GM19240 (cell line): ENCODE measurements at regions not wholly inside any gene's neighbourhood (a gene's known extent, or its start where the extent isn't known, plus 50 kb on each side); places are given as distances from the start of the nearest gene placed in this dataset.

Experiments
- DNase-seq: peaks from one replicate; pipeline ENCODE4 v3.0.0; 2011; ENCODE audit warnings: low spot score; ENCODE audit not compliant: insufficient read length

DNA sequence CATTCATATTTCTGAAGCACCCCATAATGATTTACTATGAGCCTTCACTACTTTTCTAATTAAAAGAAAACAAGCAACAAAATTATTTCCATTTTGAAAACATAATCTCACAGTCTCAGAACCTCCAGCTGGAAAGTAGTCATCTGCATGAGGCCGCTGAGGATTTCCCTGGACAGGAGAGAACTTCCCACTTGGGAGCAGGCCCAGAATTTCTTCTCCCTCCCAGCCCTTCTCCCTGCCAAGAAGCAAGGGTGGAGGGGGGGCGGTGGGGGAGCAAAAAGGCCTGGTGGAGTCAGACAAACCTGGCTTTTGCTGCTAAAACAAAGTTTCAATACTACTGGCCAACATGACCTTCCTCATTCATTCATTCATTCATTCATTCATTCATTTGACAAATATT lies 167.3 kb downstream of the PJA1 start:
- DNase-seq = no peak

DNA sequence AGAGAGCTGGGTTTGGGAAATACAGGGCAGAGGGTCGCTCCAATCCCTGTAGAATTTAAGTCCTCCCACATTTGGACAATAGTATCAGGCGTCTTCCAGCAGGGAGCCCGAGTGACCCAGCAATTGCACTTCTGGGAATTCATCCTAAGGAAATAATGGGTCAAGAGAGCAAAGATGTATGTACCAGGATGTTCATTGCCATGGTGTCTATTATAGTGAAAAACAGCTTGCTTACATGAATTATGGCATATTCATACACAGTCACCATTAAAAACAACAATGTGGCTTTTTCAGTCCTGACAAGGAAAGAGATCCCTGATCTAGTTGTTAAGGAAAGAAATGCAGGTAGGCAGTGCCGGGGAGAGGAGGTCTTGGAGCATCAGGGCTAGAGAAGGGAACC lies 167.7 kb downstream of the PJA1 start:
- DNase-seq = no peak

DNA sequence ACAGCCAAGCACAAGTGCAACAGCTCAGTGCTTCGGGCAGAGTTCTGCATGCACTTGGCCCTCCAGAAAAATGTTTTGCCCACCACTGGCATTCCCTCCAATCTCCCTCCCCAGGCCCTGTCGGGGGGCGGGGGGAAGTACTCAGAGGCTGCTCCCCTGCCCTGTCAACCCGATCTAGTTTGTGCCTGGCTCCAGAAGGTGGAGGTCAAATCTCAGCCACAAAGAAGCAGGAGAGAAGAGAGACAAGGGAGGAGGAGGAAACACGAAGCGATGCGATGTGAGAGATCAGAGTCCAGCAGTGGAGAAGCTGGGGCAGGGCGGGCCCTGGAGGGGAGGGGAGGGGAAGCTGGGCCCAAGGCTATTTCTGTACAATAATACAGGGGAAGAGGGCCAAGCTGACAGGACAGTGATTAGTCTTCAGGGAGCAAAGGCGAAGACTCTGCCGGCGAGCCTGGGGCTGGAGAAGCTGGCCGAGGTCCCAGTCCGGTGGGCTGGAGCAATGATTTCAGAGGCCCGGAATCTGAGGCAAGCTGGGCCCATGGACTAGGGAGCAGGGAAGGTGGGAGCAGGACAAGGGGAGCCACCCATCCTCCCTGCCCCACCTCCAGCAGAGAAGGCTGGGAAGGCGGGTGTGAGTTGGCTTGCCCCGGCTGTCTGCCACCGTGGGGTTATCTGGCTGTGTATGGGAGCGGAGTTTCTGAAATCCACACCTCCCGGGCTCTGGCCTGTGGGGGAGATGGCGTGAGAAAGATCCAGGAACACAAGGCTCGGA lies 167.1 kb downstream of the EFNB1 start:
- DNase-seq = no peak

DNA sequence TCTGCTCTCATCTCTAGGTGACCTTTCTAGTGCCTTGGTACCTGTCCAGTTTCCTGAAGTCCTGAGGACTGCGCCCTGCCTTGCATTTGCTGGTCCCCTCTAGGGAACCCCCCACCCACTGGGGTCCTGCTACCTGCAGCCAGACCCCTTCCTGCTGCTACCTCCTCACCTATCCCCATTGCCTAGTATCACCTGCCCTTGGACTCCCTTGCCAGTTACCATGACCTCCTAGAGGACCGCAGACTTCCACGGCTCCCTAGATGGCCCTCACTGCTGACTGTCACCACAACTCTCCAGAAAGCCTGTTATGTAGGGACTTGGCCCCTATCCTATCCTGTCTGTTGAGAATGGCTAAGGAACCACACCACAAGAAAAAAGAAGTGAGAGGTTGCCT lies 166.6 kb downstream of the EFNB1 start:
- DNase-seq = no peak

DNA sequence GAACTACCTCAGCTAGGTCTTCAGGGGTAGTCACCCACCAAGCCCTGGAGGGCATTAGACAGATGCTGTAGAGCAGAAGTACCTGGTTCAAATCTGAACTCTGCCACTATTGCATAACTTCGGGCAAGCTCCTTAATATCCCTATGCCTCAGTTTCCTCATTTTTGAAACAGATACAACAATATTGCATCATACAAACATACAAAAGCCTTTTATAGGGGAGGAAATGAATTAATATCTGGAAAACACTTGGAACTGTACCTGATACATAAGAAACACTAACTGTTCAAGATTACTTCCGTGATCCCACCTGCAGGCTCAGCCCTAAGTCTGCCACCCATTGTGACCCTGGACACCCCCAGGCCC lies 166.1 kb downstream of the EFNB1 start:
- DNase-seq = no peak

DNA sequence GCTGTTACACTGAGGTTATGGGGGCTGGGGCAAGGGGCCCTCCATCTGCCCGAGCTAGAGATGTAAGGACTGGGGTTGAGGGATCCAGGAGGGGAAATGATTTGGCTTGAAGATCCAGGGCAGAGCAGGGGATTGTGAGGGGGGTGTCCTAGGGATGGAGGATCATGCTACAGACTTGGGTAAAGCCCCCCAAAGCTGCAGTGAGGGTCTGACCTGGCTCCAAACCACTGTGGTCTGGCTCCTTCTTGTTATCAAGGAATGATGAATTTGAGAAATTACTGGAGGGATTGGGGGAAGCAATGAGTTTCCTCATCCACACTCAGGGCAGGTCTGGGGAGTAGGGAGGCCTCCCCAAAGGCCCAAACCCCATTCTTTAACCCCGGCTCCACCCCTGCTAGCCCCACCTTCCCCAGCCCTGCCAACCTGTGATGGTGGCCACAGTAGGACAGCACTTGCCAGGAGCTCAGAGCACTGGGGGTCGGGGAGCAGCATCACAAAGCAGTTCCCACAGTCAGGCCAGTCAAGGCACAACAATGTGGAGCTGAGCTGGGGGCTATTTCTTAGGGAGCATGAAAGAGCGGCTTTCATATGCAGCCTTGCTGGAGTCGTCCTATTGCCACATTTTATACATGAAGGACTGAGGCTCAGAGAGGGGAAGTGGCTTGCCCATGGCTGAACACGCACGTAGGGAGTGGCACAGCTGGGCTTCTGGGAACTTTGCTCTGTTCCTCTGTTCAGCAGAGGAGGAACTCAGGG lies 165.5 kb downstream of the EFNB1 start:
- DNase-seq = no peak

DNA sequence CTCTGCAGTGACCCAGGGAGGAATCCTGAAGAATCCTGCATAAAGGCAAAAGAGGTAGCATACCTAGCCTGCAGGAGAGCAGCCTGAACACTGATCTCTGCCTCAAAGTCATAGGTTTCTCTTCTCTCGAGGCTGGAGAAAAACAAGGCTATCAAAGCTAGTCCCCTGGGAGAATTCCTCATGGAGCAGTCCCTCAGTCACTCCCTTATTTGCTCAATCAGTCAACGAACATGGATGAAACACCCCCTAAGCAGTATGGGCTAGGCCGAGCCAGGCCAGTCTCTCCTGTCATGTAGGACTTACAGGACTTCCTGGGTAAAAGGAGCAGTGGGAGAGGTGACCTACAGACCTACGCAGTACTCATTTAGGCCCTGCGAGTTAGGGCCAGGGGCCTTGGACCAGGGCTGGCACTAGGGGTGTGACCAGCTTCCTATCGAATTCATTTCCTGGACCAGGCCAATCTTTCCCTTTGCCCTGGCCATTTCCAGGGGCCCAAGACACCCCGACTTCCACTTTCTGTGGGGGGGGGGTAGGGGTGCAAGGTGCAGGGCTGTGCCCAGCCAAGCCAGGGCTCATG lies 164.1 kb downstream of the EFNB1 start:
- DNase-seq = no peak

DNA sequence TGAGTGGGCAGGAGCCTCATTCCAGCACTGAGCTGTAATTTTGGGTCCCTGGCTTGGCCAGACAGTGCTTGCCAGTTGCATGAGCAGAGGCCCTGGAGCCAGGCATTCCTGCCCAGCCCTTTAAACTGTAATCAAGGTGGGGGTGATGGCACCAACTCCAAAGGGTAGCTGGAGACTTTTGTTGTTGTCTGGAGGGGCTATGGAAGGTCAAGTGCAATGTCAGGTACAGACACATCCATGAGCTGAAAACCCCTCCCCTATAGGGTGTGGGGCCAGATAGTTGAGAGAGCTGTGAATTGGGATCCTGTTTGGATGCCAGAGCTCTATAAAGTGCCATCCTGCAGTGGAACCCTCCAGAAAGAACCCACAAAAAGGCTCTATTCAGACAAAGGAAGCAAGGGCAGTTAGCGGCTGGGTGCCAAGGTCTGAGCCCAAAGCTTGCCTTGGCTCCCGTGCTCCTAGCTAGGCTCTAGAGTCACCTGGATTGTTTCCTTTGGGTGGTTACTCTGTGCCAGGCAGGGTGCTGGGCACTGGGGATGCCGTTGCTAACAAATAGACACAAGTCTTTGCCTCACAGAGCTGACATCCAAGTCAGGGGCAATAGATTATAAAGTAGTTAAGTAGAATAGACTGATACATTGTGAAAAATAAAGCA lies 163.0 kb downstream of the EFNB1 start:
- no peak for DNase-seq

DNA sequence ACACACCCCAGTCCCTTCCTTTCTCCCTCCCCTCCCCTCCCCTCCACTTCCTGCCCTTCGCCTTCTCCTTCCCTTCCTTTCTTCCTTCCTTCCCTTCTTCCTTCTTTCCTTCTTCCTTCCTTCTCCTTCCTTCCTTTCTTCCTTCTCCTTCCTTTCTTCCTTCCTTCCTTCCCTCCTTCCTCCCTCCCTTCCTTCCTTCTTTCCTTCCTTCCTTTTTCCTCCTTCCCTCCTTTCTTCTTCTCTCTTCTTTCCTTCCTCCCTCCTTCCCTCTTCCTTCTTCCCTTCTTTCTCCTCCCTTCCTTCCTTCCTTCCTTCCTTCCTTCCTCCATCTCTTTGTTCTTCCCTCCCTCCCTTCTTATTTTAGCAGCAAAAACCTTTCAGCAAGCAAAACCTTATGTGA lies 162.1 kb downstream of the EFNB1 start:
- DNase-seq = no peak

DNA sequence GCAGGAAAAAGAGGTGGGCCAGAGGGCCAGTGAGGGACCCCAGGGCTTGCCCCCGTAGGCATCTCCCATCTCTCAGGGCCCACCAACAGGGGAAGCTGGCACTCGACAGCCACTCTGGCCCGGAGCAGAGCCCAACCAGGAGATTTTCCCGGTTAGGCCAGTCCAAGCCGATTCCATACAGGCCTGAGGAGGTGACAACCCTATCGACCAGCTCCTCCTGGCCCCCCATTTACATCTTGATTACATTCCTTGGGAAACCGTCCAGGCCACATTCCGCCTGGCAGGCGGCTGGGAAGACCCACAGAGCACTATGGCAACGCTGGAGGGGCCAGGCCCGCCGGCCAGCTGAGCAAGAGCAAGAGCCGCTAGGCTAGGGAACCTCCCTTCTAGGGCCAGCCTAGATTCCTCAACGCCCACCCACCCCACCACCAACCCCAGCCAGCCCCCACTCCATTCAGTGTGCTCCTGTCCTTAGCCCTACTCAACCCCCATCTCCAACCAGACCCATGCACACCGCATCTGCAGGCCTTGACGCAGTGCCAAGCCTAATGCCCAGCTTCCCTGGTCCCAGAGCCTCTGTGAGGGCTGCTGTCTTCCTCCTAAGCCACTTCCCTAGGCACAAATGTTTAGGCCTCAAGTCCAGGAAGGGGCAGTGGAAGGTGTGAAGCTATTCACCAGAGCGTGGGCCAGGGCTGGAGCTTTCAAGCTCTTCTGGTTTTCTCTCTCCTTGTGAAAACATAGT lies 161.2 kb downstream of the EFNB1 start:
- DNase-seq = no peak

DNA sequence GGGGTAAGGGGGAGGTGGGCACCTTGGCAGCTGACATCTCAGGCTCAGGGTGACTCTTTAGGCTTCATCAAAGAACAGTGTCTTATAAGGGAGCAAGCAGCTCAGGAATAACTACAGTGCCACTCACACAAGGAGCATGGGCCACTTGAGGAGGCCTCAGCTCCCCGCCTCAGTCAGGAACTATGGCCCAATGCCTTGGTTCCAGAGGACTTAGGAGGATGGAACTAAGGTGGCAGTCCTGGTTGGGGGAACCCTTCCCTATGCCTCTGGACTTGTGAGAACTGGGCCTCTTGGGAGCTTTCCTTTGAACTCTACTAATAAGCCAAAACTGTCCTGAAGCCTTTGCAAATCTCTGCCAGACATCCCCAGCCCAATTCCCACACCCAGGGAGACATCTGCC lies 160.6 kb downstream of the EFNB1 start:
- no peak for DNase-seq

DNA sequence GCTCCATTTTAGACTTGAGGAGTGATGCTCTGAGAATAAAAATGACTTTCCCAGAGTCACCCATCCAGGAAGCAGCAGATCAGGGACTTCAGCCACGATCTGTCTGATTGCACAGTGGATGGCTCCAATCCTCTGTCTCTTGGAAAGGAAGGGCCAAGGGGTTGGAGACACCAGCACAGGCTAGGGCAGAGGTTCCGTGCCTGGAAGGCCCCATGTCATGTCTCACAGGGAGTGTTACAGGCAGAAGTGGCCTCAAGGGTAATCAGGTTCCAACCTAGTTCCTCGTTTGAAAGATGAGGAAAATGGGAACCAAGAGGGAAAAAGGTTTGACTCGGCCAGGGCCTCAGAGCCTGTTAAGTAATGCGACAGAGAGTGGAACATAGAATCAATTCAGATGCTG lies 160.0 kb downstream of the EFNB1 start:
- no peak for DNase-seq

DNA sequence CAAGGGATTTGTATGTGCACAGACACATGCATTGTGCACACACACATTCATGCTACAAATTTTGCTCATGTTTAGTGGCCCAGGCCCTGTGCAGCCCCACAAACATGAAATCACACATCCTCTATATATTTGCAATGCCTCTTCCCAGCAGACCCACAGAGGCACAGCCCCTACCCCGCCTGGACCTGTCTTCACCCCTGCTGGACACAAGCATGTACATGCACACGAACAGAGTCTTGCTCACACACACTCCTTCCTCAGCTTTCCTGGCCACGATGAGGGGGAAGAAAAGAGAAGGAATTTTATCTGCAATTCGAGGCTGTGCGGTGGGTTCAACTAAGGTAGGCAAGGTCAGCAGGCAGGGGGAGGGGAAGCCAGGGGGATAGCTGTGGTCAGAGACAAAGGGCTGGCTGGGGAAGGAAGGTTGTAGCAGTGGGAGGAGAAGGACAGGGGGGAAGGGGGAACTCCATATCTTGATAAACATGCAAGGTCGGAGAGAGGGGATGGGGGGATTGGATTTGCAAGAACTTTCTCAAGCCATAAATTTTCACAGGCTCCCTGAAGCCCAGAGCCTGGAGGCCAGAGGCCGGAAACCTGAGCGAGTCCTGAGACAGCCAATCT lies 156.4 kb downstream of the EFNB1 start:
- DNase-seq = no peak

DNA sequence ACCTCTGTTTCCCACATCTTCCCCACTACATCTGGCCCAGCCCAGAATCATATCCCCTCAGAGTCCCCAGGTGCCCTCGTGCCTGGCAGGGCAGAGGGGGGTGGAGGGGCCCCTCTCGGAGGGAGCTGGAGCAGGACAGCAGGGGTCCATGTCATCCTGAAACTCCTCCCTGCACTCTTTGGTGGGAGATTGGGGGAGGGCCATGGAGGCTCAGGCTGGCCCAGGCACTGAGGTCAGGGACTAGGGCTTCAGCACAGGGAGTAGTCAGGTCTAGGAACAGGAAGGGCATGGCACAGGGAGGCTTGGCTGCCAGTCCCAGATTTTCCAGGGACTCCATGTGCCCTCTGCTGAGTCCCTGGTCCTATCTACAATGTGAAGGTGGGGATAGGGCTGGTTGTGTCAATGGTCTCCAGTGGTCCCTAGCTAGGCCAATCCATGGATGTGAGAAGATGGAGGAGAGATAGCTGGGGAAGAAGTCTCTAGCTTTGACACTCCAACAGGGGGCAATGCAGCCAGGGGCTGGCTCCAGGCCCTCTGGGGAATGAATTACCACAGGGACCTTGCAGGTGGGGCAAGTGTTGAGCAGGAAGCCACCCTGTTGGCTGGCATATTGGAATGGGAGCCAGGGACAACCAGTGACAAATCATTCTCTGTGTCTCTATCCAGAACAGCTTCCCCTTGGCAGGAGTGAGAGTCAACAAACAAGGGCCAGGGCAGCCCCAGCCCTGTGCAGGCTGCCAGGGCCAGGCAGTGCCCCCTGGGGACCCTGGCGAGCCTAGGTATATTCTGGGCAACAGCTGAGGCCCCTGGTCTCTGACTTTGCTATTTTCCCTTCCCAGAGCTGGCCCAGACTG lies 154.4 kb downstream of the EFNB1 start:
- DNase-seq = no peak

DNA sequence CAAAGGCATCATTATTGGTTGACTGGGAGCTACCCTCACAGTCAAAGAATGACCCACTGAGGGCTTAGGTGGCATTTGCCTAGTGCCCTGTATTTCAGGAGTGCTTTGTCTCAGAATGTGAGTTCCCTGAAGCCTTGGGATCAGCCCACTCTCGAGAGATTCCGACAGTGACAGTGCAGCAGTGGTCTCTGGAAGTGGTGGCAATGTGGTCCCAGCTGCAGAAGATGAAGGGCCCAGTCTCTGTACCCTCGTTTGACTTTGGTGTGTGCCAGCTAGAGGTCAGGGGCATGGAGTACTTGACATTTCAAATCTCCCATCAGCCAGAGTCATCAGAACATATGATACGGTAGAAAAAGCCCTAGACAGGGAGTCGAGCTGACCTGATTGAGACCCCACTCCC lies 153.7 kb downstream of the EFNB1 start:
- no peak for DNase-seq

DNA sequence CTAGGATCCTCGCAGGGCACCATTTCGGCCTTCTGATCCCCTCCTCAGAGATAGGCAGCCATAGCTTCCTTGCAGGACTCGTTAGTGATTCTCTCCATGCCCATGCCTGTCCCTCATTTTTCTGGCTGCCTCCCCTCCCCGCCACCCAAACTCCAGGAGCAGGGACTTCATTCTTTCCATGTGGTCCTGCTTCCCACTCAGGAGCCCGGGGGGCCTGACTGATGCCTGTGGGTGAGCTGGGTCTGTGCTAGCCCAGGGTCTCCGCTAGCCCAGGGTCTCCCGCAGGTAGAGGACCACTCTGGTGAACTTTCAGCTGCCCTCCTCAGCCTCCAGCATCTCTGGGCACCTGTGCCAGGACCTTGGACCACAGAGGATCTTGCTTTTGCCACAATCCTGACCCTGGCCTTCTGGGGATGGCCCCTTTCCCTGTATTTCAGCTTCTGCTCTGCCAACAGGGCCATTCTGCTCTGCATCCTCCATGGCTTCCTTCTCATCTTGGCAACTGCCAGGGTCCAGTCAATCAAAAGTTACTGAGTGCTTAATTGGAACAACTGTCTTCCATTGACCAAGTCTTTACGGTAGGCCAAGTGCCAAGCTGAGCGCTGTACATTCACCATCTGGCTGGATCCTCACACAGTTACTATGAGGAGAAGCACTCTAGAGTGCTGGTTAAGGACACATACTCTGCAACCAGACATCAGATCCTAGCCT lies 152.2 kb downstream of the EFNB1 start:
- no peak for DNase-seq

DNA sequence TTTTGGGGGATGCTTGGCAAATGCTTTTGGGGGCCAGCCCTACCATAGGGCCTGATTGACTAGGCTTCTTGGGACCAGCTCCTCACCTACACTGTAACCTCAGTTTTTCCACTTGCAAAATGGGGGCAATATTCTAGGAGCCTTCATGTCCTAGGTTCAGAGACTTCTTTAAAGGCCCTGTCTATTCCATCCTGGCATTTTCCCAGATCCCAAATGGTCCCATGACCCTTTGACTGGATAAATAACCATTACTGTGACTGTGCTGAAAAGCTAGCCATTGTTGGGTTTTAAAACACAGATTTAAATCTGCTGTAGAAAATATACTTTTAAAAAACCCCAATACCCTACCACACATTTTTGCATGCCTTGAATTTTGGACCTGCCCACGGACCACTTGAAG lies 149.8 kb downstream of the EFNB1 start:
- DNase-seq = no peak

DNA sequence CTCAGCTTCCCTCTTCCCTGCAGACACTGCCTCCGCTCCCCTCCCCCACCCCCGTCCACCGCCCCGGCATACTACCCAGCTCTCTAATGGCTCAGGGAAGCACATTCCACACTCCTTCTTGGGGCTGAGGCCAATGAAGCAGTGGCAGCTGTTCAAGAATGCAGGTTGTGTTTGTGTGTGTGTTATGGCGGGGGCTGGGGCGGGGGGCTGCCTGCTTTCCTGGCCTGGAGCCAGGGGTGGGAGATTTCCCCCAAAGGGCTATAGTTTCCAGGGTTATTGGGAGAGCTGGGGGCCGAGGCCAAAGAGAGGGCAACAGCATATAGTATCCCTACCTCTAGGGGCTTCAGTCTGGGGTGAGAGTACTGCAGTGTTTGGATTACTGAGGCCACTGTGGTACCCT lies 149.4 kb downstream of the EFNB1 start:
- DNase-seq = no peak

DNA sequence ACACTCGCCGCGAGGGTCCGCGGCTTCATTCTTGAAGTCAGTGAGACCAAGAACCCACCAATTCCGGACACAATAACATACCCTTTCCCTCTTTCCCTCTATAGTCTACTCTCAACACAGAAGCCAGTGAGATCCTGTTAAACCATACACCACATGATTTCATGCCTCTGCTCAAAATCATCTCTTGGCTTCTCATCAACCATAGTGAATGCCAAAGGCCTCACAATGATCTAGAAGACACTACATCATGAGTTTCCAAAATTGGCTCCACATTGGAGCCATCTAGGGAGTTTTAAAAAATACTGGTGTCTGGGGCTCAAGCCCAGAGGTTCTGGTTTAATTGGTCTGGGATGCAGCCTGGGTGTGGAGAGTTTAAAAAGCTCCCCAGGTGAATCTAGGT lies 124.5 kb downstream of the EFNB1 start:
- DNase-seq = no peak
